Tongue (tissue), 1 donor: ENCODE measurements at regions not wholly inside any gene's neighbourhood (a gene's known extent, or its start where the extent isn't known, plus 50 kb on each side); places are given as distances from the start of the nearest gene placed in this dataset.
A peak's percentile ranks its signal among the peaks of the same experiment; 100 is the strongest.
"Not testable (repeated sequence)": the region's sequence is repeated elsewhere in the genome, so short reads cannot be mapped to it uniquely, and the experiment has no call there.

ENCODE experiments used
- DNase-seq: peaks from one replicate; pipeline ENCODE4 v3.0.0-alpha.2; 2015

DNA sequence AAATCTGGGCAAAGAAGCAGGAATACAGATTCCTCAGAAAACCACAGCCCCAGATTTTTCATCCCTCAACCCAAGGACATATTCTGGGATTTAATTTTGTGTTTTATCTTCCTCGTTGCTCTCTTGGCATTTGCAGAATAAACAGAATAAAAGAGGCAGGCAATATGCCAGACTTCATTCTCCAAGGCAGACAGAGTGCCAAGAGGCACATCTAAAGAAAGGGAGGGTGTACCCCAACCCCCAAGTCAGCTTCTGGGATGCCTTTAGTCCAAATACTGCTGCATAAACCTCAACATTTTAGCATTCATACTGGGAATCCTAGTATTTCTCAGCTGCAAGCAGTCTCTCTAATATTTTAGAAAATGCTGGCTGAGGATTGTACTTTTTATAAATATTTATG lies 629.2 kb downstream of the KLHL13 start:
- DNase-seq = peak; percentile 7

DNA sequence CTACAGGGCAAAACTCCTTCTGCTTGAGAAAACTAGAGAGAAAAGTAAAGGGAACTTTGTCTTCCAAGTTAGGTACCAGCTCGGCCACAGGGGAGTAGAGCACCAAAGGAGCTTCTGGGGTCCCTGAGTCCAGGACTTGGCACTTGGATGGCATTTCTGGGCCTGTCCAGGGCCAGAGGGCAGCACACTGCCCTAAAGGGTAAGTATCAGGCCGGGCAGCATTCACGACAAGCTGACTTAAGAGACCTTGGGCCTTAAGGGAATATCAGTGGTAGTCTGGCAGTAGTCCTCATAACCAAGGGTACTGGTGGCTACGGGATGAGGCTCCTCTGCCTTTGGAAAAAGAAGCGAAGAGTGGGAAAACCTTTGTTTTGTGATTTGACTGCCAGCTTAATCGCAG lies 632.7 kb downstream of the KLHL13 start:
- no peak for DNase-seq

DNA sequence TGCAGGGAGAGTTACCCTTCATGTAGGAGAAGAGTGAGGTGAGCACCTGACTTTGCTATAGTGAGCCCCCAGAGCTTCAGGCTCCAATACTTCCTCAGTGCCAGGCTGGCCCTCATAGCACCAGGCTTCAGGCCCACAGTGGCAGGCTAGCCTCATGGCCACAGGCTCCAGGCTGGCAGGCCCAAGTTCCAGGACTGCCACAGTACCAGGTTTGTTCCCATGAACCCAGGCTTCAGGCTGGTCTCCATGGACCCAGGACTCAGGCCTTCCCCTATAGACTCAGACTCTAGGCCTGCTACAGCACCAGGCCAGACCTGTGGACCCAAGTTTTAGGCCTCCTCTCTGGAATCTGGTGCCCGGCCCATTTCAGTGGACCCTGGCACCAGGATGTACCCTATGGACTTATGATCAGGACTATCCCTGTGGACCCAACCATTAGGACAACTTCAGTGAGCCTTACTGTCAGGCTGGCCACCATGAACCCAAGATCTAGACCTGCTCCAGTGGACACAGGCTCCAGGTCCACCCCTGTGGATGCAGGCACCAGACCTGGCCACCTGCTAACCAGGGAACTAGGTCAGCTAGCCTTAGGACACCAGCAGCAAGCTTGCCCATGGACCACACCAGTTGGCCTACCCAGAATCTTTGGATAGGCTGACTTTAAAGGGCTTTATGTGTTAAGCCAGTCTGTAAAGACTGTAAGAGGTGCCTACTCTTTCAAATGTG lies 658.2 kb downstream of the KLHL13 start:
- DNase-seq = no peak

DNA sequence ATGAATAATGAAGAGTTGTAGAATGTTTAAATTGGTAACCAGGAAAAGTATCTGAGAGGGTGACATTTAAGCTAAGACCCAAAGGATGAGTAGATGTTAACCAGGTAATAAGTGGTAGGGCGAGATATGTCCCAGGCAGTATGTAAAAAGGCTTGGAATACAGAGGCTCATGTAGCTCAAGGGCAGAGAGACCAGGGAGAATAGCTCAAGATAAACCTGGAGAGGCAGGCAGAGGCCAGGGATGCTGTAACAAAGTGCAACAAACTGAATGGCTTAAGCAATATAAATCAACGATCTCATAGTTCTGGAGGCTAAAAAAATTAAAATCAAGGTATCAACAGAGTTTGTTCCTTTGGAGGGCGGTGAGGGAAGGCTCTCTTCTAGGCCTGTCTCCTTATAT lies 660.8 kb downstream of the KLHL13 start:
- no peak for DNase-seq

DNA sequence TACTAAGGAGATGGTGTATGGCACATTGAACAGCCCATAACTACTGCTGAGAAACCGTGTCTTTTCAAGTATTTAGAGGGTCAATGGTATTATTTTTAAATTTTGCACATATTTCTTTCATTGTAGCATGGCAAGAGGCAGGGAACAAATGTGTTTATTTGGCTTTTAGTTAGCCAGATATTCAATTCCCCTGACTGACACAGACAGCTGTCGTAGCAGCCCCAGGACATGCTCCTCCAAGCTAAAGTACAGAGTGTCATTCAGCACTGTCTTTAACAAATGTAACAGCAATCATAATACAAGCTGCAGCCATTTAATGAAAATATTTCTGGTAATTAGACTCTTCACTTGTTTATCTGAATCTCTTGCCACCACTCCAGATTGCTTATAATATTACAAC lies 687.1 kb downstream of the KLHL13 start:
- peak; percentile 80 for DNase-seq

DNA sequence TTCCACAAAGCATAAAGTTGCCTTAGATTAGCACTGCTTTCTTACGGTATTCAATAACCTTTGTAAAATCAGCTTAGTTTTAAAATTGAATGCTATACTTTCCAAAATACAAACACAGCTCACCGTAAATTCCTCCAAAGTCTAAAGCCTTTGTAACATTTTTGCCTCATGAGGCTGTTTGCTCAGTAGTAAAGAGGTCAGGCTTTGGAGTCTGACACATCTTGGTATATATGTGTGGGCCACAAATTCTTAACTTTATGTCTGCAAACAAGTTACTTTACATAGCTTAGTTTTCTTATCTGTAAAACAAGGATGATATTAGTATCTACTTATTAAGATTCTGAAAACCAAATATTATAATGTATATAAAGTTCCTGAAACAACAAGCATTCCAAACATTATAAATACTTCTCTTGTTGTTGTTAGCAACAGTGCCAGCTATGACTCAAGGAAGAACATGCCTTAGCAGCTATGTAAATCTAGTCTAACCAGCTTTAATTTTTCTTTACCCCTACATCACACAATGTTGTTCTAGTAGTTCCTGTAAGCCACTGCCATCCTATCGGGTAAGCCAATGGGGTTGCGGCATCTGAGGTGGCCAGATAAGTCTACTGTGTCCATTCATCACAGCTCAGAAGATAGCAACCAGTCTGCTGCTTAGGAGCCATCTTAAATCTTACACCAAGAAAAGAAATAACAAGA lies 709.0 kb downstream of the KLHL13 start:
- DNase-seq = no peak

DNA sequence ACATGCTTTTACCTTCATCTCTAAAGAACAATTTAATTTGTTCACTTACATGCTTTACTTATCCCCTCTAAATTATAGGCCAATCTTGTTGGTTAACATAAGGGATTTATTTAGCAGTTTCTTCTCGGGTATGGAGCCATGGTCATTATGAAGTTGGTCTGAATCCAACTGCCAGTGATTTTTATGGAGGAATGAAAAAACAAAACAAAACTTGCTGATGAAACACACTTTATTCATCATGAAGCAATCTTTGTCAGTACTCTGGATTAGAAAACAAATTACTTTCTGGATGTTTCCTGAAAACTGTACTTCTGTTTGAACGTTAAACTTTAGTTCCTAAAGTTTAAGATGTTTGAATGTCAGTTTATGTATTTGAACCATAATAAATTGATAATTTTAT lies 715.8 kb downstream of the KLHL13 start:
- no peak for DNase-seq

DNA sequence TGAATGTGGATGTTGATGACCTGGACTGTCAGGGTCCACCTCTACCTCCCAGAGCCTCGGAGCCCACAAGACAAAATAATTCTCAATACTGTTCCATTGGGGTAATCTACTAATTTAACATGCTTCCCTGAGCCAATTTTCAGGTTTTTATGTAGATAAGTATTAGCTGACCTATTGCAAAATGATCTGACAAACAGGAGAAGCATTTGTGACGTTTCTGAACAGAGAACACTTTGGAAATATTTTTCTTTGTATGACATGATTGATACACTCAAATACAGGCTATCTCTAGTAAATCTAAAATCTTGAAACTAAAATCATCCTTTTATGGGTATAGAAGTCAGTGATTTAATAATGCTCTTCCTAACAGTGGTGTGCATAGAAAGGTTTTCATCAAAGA lies 716.6 kb downstream of the KLHL13 start:
- DNase-seq = no peak

DNA sequence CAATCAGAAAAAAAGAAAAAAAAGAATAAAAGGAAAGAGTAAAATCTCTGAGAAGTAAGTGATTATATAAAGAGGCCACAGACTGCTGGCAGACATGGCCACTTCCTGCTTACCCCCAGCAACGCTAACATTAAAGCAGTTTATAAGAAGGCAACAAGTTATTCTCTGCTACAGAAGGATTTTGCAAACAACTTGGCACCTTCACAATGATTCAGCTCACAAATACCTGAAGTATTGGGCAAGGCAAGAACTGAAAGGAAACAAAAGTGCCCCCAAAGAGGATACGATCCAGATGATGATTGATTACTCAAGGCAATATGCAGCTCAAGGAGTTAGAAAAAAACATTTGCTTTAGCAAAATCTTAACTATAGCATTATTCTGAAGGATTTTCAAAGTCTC lies 718.8 kb downstream of the KLHL13 start:
- DNase-seq = no peak

DNA sequence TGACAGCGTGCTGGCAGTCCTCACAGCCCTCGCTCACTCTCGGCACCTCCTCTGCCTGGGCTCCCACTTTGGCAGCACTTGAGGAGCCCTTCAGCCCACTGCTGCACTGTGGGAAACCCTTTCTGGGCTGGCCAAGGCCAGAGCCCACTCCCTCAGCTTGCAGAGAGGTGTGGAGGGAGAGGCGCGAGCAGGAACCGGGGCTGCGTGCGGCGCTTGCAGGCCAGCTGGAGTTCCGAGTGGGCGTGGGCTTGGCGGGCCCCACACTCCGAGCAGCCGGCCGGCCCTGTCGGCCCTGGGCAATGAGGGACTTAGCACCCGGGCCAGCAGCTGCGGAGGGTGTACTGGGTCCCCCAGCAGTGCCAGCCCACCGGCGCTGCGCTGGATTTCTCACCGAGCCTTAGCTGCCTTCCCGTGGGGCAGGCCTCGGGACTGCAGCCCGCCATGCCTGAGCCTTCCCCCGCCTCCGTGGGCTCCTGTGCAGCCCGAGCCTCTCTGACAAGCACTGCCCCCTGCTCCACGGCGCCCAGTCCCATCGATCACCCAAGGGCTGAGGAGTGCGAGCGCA lies 722.0 kb downstream of the KLHL13 start:
- not testable (repeated sequence) for DNase-seq

DNA sequence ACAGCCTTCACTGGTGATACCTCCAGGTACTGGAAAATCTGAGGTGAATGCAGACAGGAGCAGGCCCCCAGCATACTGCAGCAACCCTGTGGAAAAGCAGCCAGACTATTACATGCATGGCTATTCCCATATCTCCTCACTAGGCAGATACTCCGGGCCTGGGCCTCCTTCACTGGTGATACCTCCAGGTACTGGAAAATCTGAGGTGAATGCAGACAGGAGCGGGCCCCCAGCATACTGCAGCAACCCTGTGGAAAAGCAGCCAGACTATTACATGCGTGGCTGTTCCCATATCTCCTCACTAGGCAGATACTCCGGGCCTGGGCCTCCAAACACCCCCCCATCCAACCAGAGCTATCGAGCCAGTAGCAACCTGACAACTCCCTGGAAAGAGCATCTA lies 724.2 kb downstream of the KLHL13 start:
- not testable (repeated sequence) for DNase-seq

DNA sequence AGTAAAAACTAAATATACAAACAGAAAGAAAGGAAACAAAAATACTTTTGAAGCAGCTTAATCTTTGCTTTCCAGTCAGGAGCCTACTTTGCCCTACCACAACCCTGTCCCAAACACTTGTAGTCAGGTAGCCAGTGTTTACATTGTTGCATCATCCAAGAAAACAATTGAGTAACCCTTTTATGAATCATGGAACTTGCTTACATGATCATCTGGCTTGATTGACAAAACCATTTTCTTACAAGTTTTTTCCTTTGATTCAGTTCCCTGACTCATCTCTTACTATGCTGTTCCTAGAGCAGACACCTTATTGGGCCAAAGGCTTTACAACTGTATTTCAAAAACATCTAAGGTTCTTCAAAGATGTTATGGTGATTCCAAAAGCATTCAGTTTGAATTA lies 740.1 kb downstream of the KLHL13 start:
- no peak for DNase-seq

DNA sequence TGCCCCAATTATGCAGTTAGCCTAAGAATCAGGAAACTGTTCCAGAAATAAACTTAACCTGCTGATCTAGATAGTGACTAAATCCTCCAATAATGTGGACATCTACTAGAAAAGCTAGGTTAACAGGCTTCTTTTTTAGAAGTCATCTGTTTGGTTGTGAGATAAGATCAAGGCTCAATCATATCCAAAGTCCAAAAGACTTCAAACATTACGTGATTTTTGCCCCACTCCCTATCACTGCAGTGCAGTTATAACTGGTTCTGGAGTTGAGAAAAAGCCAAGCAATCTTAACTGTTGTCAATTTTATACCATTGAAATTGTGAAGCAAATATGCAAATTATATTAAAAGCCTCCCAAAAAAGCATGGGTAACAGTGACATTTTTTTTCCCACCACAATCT lies 781.4 kb downstream of the KLHL13 start:
- DNase-seq = no peak

DNA sequence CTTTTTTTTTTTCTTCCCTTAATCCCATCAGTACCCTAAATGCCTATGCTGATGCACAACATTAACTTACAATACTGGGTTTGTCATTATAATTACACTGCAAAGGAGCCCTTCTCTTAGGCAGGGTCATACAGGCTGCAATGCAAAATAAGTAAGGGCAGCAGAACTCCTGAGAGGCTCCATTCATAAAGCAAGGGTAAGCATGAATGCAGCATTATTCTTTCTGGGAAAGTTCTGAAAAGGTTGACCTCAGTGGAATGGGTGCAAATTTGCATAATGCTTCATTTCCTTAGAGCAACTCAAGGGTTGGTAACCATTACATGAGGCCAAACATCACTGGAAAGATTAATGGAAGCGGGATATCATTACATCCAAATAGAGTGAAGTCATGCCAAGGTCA lies 789.2 kb downstream of the KLHL13 start:
- DNase-seq = peak; percentile 2

DNA sequence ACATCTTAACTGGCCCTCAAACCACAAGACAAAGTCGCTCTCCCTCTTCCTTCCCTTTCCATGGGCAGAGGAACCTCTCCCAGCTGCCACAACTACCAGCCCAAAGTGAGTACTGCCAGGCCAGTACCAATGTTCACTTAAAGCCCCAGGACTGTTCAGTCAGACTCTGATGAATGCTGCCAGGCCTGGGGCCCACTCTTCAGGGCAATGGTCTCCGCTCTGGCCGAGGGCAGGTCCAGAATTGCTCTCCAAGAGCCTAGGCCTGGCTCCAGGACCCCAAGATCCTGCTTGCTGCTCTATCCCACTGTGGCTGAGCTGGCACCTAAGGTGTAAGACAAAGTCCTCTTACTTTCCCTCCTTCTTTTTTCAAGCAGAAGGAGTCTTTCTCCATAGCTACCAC lies 790.9 kb downstream of the KLHL13 start:
- no peak for DNase-seq

DNA sequence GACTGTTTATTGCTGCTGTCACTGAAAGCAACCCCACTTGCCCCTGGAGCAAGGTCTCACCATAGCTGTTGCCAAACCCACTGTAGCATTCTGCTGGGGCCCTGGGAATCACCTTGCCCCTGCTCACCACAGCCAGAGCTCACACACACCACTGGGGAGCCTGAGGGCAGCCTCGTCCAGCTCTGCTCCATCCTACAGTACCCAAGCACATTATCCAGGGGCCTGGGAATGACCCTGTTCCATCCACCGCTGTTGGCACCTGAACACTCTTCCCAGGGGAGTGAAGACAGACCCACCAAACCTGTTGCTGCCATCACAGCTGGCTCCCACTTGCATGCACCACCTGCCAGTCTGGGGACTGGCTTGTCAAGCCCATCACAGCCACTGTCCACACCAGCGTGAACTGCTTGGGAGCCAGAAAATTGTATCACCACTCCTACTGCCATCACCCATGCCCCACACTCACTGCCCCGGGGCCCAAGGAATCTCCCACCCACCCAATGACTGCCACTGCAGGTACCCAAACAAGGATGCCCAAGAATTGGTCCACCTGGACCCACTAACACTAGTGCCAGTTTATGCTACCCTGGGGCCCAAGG lies 811.3 kb downstream of the KLHL13 start:
- no peak for DNase-seq

DNA sequence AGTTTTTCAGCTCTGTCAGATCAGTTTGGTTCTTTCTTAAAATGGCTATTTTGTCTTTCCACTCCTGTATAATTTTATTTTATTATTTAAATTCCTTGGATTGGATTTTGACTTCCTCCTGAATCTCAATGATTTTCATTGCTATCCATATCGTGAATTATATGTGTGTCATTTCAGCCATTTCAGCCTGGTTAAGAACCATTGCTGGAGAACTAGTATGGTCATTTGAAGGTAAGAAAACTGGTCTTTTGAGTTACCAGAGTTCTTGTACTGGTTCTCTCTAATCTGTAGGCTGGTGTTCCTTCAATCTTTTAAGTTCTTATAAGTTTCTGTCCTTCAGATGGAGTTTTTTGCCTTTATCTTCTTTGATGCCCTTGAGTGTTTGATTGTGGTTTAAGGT lies 815.5 kb downstream of the KLHL13 start:
- DNase-seq = no peak

DNA sequence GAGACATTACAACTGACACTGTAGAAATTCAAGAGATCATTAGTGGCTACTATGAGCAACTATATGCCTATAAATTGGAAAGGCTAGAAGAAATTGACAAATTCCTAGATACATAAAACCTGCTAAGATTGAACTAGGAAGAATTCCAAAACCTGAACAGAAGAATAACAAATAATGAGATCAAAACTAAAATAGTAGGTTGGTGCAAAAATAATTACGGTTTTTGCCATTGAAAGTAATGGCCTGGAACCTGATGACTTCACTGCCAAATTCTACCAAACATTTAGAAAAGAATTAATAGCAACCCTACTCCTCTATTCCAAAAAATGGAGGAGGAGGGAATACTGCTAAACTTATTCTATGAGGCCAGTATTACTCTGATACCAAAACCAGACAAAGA lies 824.9 kb downstream of the KLHL13 start:
- no peak for DNase-seq

DNA sequence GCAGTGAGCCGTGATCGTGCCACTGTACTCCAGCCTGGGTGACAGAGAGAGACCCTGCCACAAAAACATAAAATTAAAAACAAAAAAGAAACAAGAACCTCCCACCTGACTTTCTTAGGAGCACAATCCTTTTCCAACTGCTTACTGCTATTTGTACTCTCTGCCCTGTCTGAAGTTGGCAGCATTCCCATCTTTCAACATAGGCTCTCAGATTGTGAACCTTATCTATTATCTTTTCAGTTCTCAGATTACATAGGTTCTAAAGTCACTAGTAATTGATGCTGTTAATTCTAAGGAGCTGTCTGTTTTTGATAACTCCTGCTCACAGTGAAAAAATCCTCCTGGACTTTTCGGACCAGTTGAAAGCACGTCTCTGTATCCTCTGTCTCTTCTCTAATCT lies 812.2 kb upstream of the CT83 start:
- no peak for DNase-seq
